Testis (tissue), 2 donors: ENCODE measurements at regions not wholly inside any gene's neighbourhood (a gene's known extent, or its start where the extent isn't known, plus 50 kb on each side); places are given as distances from the start of the nearest gene placed in this dataset.

Source experiments
- DNase-seq: peaks from one replicate; pipeline ENCODE4 v3.0.0-alpha.2; 2019
- H3K27ac ChIP-seq, 2 donors: fragments of 200-600 bp; sonication (generic); one replicate each; pipeline ENCODE4 v1.5.1; 2019
- H3K27me3 ChIP-seq: fragments of 200-600 bp; sonication (generic); one replicate; pipeline ENCODE4 v1.5.1; 2019
- H3K36me3 ChIP-seq: fragments of 200-600 bp; sonication (generic); one replicate; pipeline ENCODE4 v1.5.1; 2017; ENCODE audit warnings: low read depth; ENCODE audit errors: missing control alignments
- H3K4me1 ChIP-seq: fragments of 200-600 bp; sonication (generic); one replicate; pipeline ENCODE4 v1.5.1; 2019
- H3K4me3 ChIP-seq, 2 donors: fragments of 200-600 bp; sonication (generic); one replicate each; pipeline ENCODE4 v1.5.1; 2017 to 2019
- H3K9me3 ChIP-seq: fragments of 200-600 bp; sonication (generic); one replicate; pipeline ENCODE4 v1.5.1; 2017
- CTCF ChIP-seq, 3 experiments: fragments of 450-650 bp in 2 of 3; fragments of 200-600 bp in 1 of 3; sonication (generic) in 1 of 3; IDR thresholded peaks; one replicate each; pipeline ENCODE4 v1.5.1; 2016 to 2019; ENCODE audit warnings: antibody characterized with exemption in 3 of 3, mild to moderate bottlenecking in 2 of 3, moderate library complexity in 1 of 3
- POLR2A ChIP-seq: fragments of 450-650 bp; IDR thresholded peaks from one replicate; pipeline ENCODE4 v1.6.1; 2017; ENCODE audit warnings: antibody characterized with exemption, mild to moderate bottlenecking, moderate library complexity
- whole genome bisulfite sequencing, 2 donors: methylation state at CpG; one replicate each; pipeline ENCODE4 v1.1.5; 2018; 5-methylcytosine and 5-hydroxymethylcytosine counted together
- intact Hi-C: fragments of 100-400 bp; cut with DNase I; formaldehyde crosslinking; loops from one replicate; pipeline ENCODE4 v1.15.1; 2023; ENCODE audit warnings: low total_unique reads

GRCh38 chr1:214997685-214998084 lies 84.9 kb upstream of the KCNK2 start:
- TF ChIP-seq POLR2A (no peak), CTCF (IDR thresholded peaks at IDR 0.05) (no peak)
- WGBS, 2 donors: 86 to 96% methylated on average over 3 of the region's 3 CpGs
- intact Hi-C loops: no loop called here
- Histone ChIP-seq H3K27ac (no peak overlapping the region), H3K9me3 (no peaks in the 10 kb centered on the region), H3K27me3 (no peaks in the 10 kb centered on the region), H3K4me1 (no peaks in the 10 kb centered on the region), H3K4me3 (no peak overlapping the region), H3K36me3 (no peaks in the 10 kb centered on the region)
- no peak for DNase-seq

GRCh38 chr1:215001419-215002021 lies 81.0 kb upstream of the KCNK2 start:
- Histone ChIP-seq H3K4me1 (no peaks in the 10 kb centered on the region), H3K27me3 (no peaks in the 10 kb centered on the region), H3K4me3 (no peak overlapping the region), H3K27ac (no peak overlapping the region), H3K9me3 (no peaks in the 10 kb centered on the region), H3K36me3 (no peaks in the 10 kb centered on the region)
- intact Hi-C loops: no loop called here
- no peak for DNase-seq
- 93 to 98% methylated on average over 4 of the region's 4 CpGs for WGBS, 2 donors
- no peak for TF ChIP-seq POLR2A
- no peak for TF ChIP-seq CTCF (IDR thresholded peaks at IDR 0.05)

GRCh38 chr1:215002471-215002870 lies 80.1 kb upstream of the KCNK2 start:
- WGBS, 2 donors: 78 to 81% methylated on average over 4 of the region's 4 CpGs
- DNase-seq: no peak
- TF ChIP-seq POLR2A: no peak
- no peak for TF ChIP-seq CTCF (IDR thresholded peaks at IDR 0.05)

GRCh38 chr1:215003686-215004085 lies 78.9 kb upstream of the KCNK2 start:
- no peaks in the 10 kb centered on the region for H3K9me3 ChIP-seq
- H3K27ac ChIP-seq: no peak overlapping the region
- no peaks in the 10 kb centered on the region for H3K4me1 ChIP-seq
- no peak overlapping the region for H3K4me3 ChIP-seq
- intact Hi-C loops: no loop called here
- WGBS, 2 donors: 89 to 91% methylated on average over 2 of the region's 2 CpGs
- no peaks in the 10 kb centered on the region for H3K27me3 ChIP-seq
- TF ChIP-seq CTCF (IDR thresholded peaks at IDR 0.05) (no peak), POLR2A (no peak)
- no peaks in the 10 kb centered on the region for H3K36me3 ChIP-seq
- no peak for DNase-seq

More at GRCh38 chr1:215002471-215002870, 80.1 kb upstream of the KCNK2 start:
- intact Hi-C loops: no loop called here
- no peak overlapping the region for H3K27ac ChIP-seq
- no peaks in the 10 kb centered on the region for H3K36me3 ChIP-seq
- no peaks in the 10 kb centered on the region for H3K9me3 ChIP-seq
- H3K27me3 ChIP-seq: no peaks in the 10 kb centered on the region
- H3K4me3 ChIP-seq: no peak overlapping the region
- H3K4me1 ChIP-seq: no peaks in the 10 kb centered on the region

- H3K4me1 ChIP-seq: no peaks in the 10 kb centered on the region
- TF ChIP-seq CTCF (IDR thresholded peaks at IDR 0.05): no peak
- no peak for TF ChIP-seq POLR2A
- no peak overlapping the region for H3K27ac ChIP-seq
- DNase-seq: no peak
- H3K9me3 ChIP-seq: no peaks in the 10 kb centered on the region
- H3K36me3 ChIP-seq: no peaks in the 10 kb centered on the region
- H3K27me3 ChIP-seq: no peaks in the 10 kb centered on the region
- intact Hi-C loops: no loop called here
- no peak overlapping the region for H3K4me3 ChIP-seq
- WGBS, 2 donors: 97 to 98% methylated on average over 2 of the region's 2 CpGs
These were observed 78.3 kb upstream of the KCNK2 start for GRCh38 chr1:215004121-215004827.
